ENCODE measurements at regions not wholly inside any gene's neighbourhood (a gene's known extent, or its start where the extent isn't known, plus 50 kb on each side); places are given as distances from the start of the nearest gene placed in this dataset.

GRCh38 chr12:32989705-32990104 is 93.1 kb upstream of the PKP2 start:
- TF ChIP-seq, protein P1, sequence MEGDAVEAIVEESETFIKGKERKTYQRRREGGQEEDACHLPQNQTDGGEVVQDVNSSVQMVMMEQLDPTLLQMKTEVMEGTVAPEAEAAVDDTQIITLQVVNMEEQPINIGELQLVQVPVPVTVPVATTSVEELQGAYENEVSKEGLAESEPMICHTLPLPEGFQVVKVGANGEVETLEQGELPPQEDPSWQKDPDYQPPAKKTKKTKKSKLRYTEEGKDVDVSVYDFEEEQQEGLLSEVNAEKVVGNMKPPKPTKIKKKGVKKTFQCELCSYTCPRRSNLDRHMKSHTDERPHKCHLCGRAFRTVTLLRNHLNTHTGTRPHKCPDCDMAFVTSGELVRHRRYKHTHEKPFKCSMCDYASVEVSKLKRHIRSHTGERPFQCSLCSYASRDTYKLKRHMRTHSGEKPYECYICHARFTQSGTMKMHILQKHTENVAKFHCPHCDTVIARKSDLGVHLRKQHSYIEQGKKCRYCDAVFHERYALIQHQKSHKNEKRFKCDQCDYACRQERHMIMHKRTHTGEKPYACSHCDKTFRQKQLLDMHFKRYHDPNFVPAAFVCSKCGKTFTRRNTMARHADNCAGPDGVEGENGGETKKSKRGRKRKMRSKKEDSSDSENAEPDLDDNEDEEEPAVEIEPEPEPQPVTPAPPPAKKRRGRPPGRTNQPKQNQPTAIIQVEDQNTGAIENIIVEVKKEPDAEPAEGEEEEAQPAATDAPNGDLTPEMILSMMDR (IDR thresholded peaks at IDR 0.05; ENCODE audit: borderline replicate concordance, extremely low read depth, low read length, poor library complexity, severe bottlenecking): no peak
- no peak for TF ChIP-seq EZH2 (IDR thresholded peaks at IDR 0.05; ENCODE audit: borderline replicate concordance, low read depth, low read length, severe bottlenecking)

Data from DND-41 (cell line).